Left lobe of liver (tissue), 2 donors: ENCODE measurements at regions not wholly inside any gene's neighbourhood (a gene's known extent, or its start where the extent isn't known, plus 50 kb on each side); places are given as distances from the start of the nearest gene placed in this dataset.

Source experiments
- ATAC-seq: fragments of 200-7000 bp; cut with Tn5 transposase; one replicate; pipeline ENCODE4 v1.9.1; 2020; ENCODE audit warnings: mild to moderate bottlenecking, moderate library complexity
- DNase-seq: peaks from one replicate; pipeline ENCODE4 v3.0.0-alpha.2; 2020; ENCODE audit warnings: low spot score
- donor health status: DM: no; HTN: no; CAD: no; lungs with moderate emphysema.
- donor health status: DM: no; HTN: yes; CAD: no.

- no peak for ATAC-seq
- DNase-seq, result no peak
Observed at GRCh38 chr11:112795911-112796649, 165.1 kb upstream of the NCAM1 start.

DNA sequence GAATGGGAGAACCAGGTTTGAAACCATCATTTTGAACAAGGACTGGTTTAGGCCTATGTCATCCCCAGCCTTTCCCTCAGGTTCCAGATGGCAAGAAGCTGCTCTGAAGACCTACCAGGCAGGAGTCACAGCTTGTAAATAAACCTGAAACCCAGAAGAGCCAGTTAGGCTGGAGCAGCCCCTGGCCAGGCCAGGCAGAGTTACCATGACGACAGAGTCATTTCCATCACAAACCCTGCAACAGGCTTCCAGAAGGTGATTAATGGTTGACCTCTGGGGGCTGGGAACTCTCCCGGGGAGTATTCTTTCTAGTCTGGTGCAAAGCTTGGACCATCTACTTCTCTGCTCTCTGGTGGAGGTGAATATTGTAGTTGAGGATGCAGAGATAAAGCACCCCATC is 164.1 kb upstream of the NCAM1 start:
- ATAC-seq, result no peak
- no peak for DNase-seq

GRCh38 chr11:112797648-112798293 is 163.4 kb upstream of the NCAM1 start:
- no peak for DNase-seq

DNA sequence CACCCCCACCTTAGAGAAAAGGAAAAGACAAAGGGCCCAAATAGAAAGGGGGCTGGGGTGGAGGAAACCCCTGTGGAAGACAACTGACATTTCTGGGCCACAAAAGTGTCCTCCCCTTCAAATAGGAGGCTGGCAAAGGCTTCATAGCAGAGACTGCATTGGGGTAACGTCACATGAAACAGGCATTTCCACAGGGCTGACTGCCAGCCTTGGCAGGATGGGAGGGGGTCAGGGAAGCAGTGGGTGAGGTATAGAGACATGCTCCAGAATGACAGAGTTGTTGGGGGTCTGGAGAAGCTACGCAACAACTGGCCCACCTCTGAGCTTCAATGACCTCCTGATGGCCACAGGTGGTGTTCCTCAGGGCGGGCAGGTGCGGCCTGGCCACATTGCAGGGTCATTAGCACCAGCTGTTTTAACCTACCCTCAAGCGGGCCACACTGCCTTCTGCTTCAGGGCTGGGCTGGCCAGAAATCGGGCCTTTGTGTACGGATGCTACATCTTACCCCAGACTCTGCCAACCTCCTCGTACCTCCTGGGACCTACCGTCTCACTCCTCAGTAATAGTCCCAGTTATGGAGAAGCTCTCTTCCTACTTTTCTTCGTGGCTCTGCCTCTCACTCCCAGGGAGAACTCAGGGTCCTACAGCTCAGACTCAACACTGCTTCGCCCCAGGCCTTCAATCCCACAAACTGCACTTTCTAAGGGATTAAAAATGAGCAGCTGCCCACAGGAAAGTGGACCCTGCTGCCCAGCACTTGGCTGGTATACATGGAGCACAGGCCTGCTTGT is 160.0 kb upstream of the NCAM1 start:
- no peak for DNase-seq

More at GRCh38 chr11:112797648-112798293, 163.4 kb upstream of the NCAM1 start:
- peak; percentile 80 for ATAC-seq

DNA sequence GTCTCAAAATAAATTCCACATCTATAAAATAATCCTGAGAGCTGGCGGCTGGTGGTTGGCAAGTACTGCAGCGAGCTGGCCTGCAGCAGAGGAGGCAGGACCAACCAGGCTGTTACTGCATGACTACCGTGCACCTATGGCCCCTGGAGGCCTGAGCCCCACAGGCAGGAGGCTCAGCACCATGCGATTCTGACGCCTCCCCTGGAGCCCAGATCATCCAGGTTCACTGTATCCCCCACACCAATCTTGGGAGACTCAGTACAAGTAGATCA is 159.5 kb upstream of the NCAM1 start:
- DNase-seq (no peak), ATAC-seq (no peak)

More for the DNA sequence above, 160.0 kb upstream of the NCAM1 start:
- ATAC-seq, result no peak

DNA sequence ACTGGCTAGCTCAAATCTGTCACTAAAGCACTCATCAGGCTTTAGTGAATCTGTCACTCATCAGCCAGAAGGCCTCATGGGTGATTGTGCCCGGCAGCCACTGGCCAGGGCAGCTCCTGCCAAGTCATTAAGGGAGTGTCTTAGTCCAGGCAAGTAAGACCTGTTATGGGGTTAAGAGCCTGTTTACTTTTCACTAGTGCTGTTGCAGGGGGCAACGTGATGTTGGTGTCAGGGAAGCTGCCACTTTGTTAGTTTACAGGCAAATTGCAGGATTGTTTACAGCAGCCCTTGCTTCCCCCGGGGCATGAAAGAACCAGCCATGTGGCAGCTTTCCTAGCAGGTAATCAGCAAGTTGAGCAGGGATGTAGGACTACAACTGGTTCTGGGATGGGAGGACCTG is 155.6 kb upstream of the NCAM1 start:
- no peak for ATAC-seq

DNA sequence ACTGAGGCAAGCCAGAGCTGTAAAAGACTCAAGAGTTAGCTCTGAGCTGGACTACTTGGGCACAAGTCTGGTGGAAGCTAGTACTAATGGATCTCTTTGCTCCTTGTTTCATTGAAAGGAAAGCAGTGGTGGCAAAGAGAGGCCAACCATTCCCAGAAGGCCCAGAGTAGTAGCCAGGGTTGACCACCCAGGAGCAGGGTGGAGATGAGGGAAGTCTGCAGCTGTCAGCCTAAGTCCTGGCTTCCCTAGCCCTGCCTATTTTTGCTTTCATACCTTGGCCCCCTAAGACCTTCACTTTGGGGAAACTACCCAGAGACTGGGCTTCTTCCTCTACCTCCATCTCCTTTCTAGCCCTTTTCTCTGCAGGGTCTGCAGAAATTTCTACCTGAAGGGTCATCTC is 155.0 kb upstream of the NCAM1 start:
- DNase-seq, result no peak
- ATAC-seq, result no peak

More for the DNA sequence above, 155.6 kb upstream of the NCAM1 start:
- DNase-seq, result no peak

- DNase-seq, result no peak
- no peak for ATAC-seq
Observed at GRCh38 chr11:112806876-112807275, 154.3 kb upstream of the NCAM1 start.

DNA sequence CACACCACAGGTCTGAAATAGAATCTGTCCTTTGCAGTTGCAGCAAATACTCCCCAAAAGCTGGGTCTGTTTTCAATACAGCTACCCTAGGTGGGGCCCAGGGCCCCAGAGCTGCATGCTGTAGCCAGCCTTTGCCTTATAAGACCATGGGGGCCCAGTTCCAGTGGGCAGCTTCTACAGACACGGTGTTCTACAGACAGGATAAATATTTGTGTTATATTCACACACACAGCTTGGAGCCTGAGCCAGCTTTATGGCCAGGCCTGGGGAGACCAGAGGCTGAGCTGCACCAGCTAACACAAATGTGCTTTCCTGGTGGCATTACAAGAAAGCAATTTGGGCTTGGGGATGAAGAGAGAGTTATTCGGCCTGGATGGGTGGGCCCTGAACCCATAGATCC is 151.8 kb upstream of the NCAM1 start:
- DNase-seq (no peak), ATAC-seq (no peak)

- DNase-seq (no peak), ATAC-seq (no peak)
Observed at GRCh38 chr11:112810951-112811350, 150.3 kb upstream of the NCAM1 start.

DNA sequence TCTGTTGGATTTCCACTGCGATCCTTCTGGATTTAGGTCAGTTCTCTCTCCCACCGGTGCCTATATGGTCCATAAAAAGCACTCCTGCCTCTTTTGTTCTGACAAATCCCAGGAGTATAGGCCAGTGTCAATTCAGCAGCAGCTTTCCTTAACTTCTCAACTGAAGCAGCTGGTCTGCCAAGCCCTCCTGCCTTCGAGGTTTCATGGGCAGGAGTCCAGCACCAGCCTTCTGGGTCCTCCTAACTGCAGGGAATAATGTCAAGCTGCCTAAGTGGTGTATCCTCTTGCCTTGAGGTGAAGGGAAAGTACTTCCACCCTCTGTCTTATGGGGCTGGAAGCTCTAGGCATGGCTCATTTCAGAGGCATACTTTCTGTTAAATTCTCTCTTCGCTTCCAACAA is 149.4 kb upstream of the NCAM1 start:
- no peak for ATAC-seq

DNA sequence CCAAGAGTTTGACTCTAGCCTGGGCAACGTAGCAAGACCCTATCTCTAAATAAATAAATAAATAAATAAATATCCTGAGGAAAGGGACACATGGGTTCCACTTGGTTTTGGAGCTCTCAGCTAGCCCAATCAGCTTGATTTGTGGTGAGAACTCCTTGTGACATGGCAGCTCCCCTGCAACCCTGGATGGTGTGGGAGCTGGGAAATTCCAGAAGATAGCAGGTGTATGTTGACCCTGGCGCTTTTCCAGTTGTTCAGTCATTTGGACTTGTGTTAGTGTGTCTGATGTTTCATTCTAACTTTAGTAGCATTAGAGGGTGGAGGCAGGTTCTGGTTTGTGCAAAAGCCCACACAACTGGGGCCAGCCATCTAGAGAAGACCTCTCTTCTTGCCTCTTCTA is 148.5 kb upstream of the NCAM1 start:
- DNase-seq (no peak), ATAC-seq (no peak)

More for the DNA sequence above, 149.4 kb upstream of the NCAM1 start:
- DNase-seq, result no peak

- ATAC-seq, result no peak
Observed at GRCh38 chr11:112814168-112814567, 147.1 kb upstream of the NCAM1 start.

GRCh38 chr11:112817376-112817775 is 143.8 kb upstream of the NCAM1 start:
- DNase-seq, result no peak
- ATAC-seq, result no peak

More at GRCh38 chr11:112814168-112814567, 147.1 kb upstream of the NCAM1 start:
- DNase-seq, result no peak

DNA sequence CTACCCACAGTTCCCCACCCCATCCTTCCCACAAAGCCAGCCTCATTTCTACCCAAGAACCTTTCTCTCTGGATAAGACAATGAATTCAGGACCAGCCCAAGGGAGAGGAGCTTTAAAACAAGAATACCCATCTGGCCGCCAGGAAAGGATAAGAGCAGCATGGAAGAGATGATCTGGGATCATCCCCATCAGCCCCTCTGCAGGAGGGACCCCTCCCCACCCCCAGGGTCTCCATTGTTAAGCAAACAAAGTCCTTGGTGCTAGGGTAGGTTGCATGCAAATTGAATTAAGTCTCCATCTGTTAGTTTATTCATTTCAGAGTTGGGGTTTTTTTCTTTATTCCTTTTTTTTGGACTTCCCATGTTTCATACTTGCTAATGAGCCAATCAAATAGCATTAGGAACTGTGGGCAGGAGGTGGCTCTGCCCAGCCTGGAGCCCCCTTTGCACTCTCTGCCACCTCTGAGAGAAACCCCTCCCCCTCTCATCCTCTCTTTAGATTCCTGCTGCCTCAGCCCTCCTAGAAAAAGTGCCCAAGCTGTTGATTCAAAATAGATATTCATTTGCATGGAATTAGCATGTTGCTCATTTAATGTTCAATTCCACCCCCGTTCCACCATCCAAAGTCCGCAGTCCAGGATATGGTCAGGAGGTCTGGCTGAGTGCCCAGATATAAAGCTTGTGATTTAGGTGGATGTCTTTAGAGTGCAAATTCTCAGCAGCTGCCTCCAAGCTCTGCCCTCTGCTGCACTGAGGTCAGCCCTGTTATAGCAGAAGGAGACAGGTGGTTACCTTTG is 138.5 kb upstream of the NCAM1 start:
- peak; percentile 69 for ATAC-seq
- no peak for DNase-seq

DNA sequence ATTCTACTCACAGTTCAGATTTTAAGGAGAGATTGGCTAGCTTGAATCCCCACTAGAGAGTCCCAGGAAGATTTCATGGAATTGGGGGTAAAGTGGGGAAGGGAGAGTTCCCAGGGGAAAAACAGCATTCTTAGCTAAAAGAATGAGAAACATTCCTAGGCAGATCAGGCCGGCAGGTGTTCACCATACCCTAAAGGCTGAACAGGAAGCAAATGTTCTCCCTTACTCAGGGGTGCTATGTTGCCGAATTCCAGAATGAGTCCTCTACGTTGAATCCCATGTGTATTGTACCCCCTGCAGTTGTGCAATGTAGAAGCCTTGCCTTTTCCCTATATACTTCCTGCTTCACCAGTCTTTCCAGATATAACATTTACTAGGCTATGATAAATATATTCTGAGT is 135.2 kb upstream of the NCAM1 start:
- ATAC-seq (no peak), DNase-seq (no peak)

- DNase-seq (no peak), ATAC-seq (no peak)
Observed at GRCh38 chr11:112826788-112827187, 134.4 kb upstream of the NCAM1 start.

DNA sequence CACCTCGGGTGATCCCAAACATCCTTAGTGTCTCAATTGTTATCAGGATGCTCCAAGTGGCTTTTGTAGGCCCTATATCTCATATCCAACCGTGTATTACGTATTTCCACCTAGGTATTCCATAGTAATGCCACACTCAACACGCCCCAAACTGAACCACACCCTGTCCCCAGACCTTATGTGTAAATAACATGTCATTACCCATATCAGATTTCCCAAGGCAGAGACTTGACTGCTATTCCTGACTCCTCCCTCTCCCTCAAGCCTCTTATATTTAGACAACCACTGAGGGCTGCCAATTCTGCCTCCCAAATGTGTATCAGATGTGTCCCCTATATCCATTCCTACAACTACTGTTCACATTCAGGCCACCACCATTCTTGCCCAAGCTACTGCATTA is 132.8 kb upstream of the NCAM1 start:
- no peak for ATAC-seq
- DNase-seq, result no peak

- ATAC-seq, result no peak
- DNase-seq, result no peak
Observed at GRCh38 chr11:112829971-112830654, 131.1 kb upstream of the NCAM1 start.

GRCh38 chr11:112831041-112831440 is 130.2 kb upstream of the NCAM1 start:
- ATAC-seq (no peak), DNase-seq (no peak)
